GM03348 (cell line): ENCODE measurements at regions not wholly inside any gene's neighbourhood (a gene's known extent, or its start where the extent isn't known, plus 50 kb on each side); places are given as distances from the start of the nearest gene placed in this dataset.

Source experiments
- DNase-seq: peaks from one replicate; pipeline ENCODE4 v3.0.0; 2012; ENCODE audit warnings: low spot score

DNA sequence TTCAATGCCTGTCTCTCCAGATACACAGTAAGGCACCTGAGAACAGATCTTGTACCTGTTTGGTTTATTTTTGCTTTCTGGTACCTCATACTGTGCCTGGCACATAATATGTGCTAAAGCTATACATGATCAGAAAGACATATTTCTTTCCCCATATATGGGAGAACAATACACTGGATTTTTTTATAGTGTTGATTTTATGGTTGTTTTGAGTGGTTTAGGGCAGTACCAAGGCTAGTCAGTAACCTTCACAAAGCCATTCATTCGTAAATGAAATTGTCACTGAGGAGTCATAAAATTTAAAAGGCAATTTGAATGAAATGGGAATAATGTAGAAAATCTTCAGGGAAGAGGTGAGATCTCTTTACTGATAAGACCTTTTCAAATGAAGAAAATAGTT is 810.2 kb downstream of the TUSC7 start:
- DNase-seq: no peak

DNA sequence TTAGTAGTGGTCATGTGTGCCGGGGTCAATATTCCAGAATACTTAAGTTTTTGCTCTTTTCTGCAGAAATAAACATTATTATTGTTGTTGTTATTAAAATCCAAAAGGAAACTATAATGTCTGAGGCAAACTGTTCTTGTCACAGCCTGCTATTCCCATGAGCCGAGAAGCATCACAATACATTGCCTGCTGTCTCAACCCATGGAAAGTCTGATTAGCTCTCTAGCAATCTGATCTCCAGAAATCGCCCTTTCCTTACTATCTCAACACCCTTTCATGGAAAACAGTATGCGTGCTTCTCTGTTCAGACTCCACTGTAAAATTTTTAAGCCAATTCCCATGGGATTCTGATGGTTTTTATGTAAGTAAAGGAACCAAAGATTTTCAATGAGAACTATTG is 811.0 kb downstream of the TUSC7 start:
- DNase-seq: no peak

DNA sequence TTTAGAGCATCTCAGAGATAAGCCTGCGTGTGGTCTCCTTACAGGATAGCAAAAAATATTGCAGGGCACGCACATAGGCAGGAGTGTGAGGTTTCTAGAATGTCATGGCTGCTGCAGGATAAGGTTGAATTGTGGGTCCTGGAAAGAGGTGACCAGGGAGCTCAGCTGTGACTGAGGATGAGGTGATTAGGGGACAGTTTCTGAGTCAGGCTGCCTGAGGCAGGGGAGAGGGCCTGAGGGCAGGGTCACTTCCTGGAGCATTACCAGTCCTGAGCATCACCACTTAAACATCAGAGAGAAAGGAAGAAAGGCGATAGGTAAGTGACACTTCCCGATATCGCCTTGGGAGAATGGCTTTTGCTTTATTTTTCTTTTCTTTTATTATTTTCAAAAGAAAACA is 813.8 kb downstream of the TUSC7 start:
- DNase-seq: no peak

DNA sequence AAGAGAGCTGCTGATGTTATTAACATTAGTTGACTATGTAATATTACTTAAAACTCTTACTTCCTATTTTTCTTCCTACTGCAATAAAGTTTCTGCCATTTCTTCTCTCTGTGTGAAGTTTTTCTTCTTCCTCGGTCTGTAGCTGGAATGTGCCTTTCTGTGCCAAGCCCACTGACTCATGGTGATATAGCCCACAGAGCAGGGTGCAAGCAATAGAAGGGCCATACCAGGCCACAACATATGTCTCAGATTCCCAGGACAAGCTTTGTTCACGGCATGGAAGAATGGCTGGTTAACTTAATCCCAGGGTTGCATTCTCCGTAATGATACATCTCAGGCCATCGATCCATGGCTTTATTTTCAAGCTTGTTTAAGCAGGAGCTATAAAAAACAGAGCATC is 815.3 kb downstream of the TUSC7 start:
- peak; percentile 25 for DNase-seq

DNA sequence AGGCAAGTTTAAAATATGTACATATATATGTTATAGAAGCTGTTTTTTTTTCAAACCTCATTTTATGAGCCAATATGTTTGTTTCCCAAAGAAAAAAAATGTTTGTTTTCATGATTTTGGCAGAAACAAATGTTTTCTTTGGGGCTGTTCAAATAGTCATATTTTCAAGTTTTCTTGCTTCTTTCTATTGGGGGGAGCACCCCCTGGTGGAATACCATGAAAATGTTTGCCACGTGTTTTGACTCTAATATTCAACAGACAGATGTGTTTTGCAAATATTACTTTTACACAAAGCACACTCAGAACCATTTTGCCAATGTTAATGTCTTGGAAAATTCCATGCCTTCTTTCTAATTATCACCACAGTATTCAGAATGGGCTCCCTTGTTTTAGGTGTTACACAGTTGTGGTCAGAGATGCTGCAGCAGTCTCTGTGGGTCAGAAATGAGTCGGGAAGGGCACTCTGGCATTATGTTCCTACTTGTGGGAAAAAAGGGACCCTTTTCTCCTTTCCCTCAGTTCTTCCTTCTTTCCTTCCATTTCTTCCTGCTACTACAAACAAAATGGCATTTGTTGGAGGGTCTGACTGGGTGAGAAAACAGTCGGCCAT is 817.0 kb downstream of the TUSC7 start:
- peak; percentile 36 for DNase-seq

DNA sequence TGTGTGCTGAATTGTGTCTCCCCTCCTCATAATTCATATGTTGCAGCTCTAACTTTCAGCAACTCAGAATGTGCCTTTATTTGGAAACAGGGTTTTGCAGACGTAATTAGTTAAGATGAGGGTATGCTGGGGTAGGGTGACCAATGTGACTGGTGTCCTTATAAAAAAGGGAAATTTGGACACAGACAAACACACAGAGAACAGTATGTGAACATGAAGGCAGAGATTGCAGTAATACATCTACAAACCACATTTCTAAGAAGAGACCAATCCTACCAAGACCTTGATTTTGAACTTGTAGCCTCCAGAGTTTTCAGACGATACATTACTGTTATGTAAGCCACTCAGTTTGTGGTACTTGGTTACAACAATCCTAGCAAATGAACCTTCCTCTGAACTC is 817.8 kb downstream of the TUSC7 start:
- no peak for DNase-seq

DNA sequence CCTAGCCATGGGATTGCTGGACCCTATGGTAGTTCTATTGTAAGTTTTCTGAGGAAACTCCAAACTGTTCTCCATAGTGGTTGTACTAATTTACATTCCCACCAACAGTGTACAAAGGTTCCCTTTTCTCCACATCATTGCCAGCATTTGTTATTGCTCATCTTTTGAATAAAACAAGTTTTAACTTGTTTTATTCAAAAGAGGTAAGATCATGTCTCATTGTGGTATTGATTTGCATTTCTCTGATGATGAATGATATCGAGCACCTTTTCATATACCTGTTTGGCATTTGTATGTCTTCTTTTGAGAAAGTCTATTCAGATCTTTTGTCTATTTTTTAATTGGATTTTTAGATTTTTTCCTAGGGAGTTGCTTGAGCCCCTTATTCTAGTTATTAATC is 819.1 kb downstream of the TUSC7 start:
- DNase-seq: no peak

DNA sequence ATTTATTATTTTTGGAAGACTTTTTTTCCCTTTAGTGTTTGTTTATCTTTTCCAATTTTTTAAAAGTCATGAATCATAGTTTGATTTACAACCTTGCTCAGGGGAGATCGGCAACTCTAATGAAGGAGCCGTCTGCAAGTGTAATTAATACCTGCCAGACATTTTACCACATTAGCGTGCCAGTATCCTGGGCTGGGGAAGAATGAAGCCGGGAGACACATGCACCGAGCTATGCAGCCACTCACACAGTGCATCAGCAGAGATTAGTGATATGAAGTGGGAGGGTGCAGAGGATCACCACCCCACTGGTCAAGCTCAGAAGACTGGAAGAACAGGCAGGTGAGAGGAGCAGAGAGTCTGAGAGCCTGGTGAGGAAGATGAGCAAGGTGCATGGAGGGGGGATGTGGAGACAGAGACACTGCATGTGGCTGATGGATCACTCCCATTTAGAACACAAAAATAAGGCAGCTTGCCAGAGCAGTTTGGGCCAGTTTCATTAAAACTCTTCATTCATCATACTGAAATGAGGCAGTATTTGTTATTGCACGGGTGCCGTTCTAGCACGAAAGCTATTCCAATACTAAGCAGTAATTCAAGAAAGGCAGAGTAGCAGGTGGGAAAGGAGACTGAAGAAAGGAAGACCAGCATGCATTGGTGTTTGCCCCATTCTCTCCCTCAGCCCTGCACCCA is 821.6 kb downstream of the TUSC7 start:
- DNase-seq: no peak

DNA sequence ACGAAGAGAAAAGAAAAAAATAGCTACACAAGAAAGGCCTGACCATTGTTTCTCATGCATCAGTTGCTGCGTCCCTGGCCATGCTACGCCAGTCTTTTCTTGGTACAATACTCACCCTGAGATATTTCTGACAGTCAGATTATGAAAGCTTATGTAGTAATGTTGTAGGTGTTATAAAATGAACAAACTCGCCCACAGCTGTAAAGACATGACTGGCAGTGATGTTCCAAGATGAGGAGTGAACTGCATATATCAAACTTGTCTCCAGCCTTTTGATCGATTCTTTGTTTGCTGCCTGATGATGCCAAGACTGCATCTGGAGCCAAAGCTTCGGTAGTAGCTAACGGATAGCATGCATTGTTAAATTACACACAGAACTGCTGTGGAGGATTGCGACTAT is 822.7 kb downstream of the TUSC7 start:
- DNase-seq: no peak

DNA sequence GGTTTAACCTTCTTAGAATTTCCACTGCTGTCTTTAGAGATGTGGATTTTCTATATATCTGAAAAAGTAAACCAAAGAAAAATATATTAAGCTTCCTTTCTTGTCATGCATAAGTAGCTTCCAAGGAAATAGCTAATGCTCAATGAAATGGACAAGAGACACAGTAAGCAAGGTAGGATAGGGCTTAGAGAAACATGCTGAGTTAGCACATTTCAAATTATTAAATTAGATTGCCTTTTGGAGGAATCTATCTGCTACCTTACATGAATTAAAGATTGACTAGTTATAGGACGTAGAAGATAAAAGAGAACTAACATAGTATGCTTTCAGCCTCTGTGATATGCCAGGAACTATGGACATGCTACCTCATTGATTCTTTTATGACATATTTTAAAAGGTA is 824.6 kb downstream of the TUSC7 start:
- DNase-seq: no peak

DNA sequence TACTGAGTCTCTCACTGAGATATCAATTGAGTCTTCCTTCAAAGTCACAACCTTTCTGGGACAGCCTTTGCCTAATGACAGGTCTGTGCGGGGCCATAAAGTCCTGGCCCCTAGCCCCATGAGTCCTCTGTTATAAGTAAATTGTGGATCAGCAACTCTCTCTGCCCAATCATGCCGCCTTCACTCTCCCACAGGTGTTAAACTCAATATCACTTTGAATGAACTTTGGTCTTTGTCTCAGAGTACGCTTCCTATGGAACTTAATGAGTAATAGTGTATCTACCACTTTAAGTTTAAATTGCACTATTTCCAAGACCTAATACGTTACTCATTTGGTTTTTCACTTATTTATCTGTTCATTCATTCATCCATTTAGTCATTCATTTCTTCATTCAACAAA is 826.4 kb downstream of the TUSC7 start:
- no peak for DNase-seq

DNA sequence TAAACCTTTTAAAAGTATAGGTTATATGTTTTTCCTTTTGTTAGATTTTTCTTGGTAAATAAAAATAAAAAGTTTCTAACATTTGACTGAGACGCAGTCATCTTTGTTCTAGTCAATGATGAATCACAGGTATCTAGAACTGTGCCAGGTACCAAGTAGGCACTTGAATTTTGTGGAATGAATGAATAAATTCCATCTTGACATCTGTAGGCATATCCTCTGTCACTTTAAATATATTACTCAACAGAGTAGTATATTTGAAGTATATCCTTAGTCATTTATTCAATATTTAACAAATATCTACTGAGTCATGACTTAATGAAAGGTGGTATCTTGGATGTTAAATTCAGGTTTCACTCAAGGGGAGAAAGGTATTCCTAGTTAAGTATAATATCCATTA is 828.4 kb downstream of the TUSC7 start:
- DNase-seq: no peak

DNA sequence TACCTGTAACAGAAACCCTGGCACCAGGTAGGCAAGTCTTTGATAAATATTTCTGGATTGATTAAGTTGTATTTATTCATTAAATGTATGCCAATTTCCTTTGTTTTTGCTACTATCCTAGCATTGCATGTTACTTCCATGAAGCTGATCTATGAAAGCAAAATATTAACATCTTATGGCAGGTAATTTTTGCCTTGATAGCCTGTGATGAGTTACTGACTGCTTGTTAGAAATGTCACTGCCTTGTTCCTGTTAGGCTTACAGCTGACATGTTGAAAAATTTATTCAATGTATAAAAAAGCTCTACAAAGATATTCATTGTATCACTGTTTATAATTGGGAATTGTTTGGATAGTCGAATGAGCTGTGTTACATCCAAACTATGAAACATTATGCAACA is 830.1 kb downstream of the TUSC7 start:
- no peak for DNase-seq

DNA sequence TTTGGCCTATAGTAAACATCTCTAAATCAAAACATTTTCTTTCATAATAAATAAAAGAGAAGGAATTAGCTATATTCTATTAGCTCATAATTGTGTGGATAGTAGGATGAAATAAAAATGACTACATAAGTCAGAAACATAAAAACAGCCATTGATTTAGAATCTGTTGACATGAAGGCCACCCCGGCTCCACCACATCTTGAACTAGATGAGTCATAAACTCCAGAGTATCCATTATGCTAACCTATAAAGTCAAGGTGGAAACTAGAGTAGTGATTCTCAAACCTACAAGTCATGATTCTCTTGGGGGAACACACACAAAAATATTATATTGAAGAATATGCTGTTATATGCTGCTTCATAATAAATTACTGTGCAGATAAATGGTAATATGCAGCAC is 831.0 kb downstream of the TUSC7 start:
- DNase-seq: no peak

DNA sequence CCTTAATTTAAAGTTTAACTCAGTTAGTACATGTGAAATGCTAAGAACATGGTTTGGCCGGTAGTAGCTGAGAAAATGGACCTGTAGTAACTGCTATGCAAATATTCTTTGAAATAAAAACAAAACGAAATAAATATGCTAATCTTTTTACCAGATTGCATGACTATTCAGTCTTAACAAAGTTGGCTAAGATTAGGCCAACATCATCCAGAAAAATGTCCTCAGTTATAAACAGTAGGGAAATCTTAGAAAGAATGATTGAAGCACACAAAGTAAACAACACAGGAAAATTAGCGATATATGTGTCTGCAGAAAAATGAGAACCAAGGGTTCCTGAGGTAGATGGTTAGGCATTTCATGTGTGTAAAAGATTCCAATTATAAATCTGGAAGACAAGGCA is 832.1 kb downstream of the TUSC7 start:
- DNase-seq: no peak

DNA sequence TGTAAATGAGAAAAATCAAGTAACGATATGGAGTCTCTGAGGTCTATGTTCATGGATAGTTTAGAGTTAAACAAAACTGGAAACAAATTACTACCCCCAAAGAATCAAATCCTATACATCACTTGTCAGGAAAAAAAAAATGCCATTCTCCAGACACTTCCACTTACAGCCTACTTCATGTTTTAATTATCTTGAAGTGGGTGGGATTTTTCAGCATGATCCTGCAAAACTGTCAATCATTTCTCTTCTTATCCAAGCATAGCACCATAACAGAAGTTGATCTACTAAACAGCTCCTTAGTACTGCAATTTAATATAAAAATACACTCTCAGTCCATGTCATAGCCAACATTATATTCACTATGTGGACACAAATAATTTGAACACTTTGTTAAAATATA is 833.9 kb downstream of the TUSC7 start:
- no peak for DNase-seq

DNA sequence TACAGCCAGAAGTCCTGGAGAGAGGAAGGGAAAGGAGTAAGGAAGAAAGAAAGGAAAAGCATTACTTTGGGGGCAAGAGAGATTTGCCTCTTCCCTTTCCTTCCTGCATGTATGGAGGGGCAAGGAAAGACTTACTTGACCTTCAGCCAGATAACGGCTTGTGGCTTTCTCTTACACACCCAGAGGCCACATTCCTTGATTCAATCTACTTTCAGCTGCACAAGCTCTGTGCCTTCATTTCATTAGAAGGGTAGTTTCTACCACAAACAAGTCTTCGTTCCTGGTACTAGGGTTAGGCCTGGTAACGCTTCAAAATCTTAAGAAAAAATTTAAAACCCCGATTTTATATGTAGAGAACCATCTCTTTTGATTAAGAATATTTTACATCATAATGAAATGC is 835.9 kb downstream of the TUSC7 start:
- no peak for DNase-seq

DNA sequence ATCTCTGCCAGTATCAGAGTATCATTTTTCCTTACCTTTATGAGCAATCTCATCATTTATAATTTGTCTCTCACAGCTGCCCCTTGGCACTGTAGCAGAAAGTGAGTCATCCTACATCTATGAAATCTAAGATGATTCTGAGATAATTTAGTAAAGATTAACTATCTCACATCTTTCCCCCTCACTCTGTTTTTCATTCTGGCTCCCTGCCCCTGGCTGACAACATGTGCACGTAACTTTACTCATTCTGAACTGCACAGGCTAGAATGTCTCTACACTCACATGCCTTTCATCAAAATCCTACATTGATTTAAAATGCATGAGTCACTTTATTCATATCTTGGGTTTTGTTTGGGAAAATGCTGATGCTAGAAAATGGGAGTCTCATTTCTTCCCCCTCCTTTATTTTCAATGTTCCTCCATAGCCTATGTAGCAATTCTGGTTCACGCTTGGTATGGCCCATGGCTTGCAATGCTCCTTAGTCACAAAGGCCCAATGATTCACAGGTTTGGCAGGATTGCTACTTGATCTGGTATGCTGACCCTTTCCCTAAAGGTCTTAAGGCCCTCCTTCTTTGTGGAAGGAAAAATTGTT is 838.5 kb downstream of the TUSC7 start:
- DNase-seq: peak; percentile 50

DNA sequence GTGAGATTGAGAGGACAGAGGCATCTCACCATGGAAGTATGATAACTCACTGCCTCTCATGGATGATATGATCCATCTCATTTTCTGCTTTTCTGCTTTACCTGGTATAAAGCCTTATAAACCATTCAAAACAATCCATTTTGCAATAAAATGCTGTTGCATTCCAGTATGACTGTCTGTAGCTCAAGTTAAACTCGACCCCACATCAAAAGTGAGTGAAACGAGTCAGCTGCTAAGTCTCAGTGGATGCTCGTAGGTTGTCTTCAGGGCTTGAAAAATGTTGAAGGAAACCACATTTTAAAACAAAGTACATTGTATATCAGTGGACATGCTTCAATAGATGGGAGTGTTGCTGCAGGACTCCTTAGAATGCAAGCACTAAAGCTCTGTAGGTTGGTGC is 839.0 kb downstream of the TUSC7 start:
- DNase-seq: no peak

DNA sequence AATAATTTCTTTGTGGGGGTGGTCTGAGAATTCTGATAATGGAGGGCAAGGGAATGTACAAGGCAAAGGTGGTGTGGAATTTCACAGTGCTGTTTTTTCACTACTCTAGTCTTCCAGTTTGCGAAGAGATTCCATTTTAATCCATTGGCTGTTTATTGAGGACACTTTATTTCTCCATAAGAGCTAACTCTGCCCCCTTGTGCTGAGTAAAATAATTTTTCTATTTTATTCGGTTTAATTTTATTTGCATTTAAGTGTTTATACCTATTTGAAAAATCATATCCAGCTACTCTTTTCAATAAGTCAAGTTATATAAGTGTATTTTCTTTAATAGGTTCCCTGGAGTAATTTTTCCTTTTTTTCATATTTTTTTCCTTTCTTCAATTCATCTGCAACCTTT is 840.1 kb downstream of the TUSC7 start:
- DNase-seq: no peak

DNA sequence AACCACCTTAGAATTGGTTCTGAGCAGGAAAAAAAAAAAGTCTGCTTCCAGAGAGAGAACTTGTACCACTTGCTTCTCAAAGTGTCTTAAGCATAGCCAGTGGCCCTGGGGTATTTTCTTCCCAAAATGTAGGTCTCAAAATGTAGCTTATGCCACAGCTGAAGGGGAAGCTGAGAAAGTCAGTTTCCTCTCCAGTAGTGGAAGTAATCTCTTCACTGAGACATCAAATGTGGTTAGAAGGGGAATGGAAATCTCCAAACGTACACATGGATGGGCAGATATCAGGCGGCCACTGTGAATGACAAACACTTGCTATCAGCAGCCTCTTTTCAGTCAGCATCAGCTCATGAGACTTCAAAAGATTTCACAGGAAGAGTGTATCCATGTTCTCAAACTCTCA is 841.2 kb downstream of the TUSC7 start:
- DNase-seq: no peak

DNA sequence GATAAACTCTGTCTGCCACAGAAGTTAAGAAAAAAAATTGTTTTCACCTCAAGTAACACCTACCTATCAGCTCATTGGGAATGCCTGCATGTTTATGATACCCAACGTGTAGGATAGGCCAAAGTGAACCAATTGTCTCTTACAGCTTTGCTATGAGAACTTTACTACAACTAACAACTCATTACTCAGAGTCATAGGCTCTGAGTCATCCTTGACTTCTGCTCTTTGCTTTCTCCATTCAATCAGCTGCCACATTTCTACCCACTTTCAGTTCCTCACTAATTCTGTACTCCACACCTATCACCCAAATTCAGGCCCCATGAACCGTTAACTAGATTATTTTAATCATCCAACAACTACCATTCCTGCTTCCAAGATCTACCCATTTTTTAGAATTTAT is 843.9 kb downstream of the TUSC7 start:
- DNase-seq: peak; percentile 27

DNA sequence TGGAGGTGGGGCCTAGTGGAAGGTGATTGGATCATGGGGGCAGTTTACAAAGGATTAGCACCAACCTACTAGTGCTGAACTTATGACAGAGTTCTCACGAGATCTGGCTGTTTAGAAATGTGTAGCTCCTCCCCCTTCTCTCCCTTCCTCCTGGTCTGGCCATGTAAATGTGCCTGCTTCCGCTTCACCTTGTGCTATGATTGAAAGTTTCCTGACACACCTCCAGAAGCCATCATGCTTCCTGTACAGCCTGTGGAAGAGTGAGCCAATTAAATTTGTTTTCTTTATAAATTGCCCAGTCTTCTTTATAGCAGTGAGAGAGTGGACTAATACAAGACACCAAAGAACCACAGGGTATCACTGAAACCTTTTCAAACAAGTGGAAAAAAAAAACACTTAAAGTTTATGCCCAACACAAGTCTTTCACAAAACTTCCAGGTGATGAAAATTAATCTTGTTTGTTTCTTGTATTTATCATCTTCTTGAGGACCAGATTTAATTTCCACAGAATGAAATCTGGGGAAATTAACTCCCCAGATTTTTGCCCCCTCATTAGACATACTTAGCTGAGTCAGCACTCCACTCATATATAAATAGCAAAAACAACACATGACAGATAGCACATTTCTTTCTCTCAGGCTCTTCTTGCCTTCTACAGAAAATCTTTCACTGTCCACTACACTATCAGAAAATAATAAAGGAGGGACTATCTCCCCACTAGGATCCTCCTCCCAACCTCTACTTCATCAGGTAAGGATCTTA is 847.2 kb downstream of the TUSC7 start:
- DNase-seq: no peak
